ENCODE measurements at regions not wholly inside any gene's neighbourhood (a gene's known extent, or its start where the extent isn't known, plus 50 kb on each side); places are given as distances from the start of the nearest gene placed in this dataset.

DNA sequence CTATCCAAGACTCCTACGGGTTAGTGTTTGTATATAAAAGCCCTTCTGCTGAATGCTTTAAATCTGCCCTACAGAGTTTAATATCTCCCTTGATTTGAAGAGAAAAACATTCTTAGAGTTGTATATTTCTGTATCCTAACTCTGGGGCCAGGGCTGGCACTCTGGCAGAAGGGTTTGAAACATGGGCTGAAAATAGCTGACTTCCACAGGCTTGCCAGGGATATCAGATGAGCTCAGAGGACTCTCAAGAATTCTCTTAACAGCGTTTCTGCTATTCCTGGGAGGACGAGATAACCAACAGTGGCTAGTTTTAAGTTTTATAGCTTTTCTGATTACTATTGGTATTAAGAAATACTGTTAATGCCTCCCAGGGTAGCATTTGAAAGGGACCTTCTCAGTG lies 127.5 kb downstream of the LIG4 start:
- TF ChIP-seq, protein P1, sequence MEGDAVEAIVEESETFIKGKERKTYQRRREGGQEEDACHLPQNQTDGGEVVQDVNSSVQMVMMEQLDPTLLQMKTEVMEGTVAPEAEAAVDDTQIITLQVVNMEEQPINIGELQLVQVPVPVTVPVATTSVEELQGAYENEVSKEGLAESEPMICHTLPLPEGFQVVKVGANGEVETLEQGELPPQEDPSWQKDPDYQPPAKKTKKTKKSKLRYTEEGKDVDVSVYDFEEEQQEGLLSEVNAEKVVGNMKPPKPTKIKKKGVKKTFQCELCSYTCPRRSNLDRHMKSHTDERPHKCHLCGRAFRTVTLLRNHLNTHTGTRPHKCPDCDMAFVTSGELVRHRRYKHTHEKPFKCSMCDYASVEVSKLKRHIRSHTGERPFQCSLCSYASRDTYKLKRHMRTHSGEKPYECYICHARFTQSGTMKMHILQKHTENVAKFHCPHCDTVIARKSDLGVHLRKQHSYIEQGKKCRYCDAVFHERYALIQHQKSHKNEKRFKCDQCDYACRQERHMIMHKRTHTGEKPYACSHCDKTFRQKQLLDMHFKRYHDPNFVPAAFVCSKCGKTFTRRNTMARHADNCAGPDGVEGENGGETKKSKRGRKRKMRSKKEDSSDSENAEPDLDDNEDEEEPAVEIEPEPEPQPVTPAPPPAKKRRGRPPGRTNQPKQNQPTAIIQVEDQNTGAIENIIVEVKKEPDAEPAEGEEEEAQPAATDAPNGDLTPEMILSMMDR (conservative IDR thresholded peaks at IDR 0.05 in 1 of 2, IDR thresholded peaks at IDR 0.05 in 1 of 2; ENCODE audit: extremely low read depth in 1 of 2, insufficient read depth in 1 of 2, low read depth in 1 of 2, low read length in 2 of 2) = no peak
- no peak for TF ChIP-seq EZH2 (IDR thresholded peaks at IDR 0.05; ENCODE audit: borderline replicate concordance, low read length)
